Skeletal muscle satellite cell (primary cell): ENCODE measurements at regions not wholly inside any gene's neighbourhood (a gene's known extent, or its start where the extent isn't known, plus 50 kb on each side); places are given as distances from the start of the nearest gene placed in this dataset.
"Not testable (repeated sequence)": the region's sequence is repeated elsewhere in the genome, so short reads cannot be mapped to it uniquely, and the experiment has no call there.

Source experiments
- H3K27me3 ChIP-seq: 2 replicates; pipeline ENCODE4 v1.7.0; 2013; ENCODE audit warnings: low read length; ENCODE audit not compliant: control insufficient read depth, insufficient read depth
- H3K36me3 ChIP-seq: 2 replicates; pipeline ENCODE4 v1.7.0; 2013; ENCODE audit warnings: mild to moderate bottlenecking, control low read depth, low read length; ENCODE audit not compliant: insufficient read depth
- H3K4me1 ChIP-seq: 2 replicates; pipeline ENCODE4 v1.7.0; 2013; ENCODE audit warnings: low read length; ENCODE audit not compliant: control insufficient read depth, insufficient read depth
- H3K4me2 ChIP-seq: 2 replicates; pipeline ENCODE4 v1.7.0; 2013; ENCODE audit warnings: mild to moderate bottlenecking, low read length
- H3K4me3 ChIP-seq: 2 replicates; pipeline ENCODE4 v1.7.0; 2013; ENCODE audit warnings: low read length
- H3K9ac ChIP-seq: 2 replicates; pipeline ENCODE4 v1.7.0; 2013; ENCODE audit warnings: mild to moderate bottlenecking, low read depth, low read length, moderate library complexity
- H3K9me3 ChIP-seq: replicated peaks from 2 replicates; pipeline ENCODE4 v1.7.0; 2013; ENCODE audit warnings: mild to moderate bottlenecking, control low read depth, low read length

- H3K36me3 ChIP-seq: no peaks in the 10 kb centered on the region
- no peaks in the 10 kb centered on the region for H3K9me3 ChIP-seq
- no peaks in the 10 kb centered on the region for H3K4me1 ChIP-seq
- no peak overlapping the region for H3K9ac ChIP-seq
- no peak overlapping the region for H3K4me3 ChIP-seq
- H3K27me3 ChIP-seq: no peaks in the 10 kb centered on the region
- no peak overlapping the region for H3K4me2 ChIP-seq
These were observed 64.6 kb upstream of the GPCPD1 start for GRCh38 chr20:5675103-5676091.

DNA sequence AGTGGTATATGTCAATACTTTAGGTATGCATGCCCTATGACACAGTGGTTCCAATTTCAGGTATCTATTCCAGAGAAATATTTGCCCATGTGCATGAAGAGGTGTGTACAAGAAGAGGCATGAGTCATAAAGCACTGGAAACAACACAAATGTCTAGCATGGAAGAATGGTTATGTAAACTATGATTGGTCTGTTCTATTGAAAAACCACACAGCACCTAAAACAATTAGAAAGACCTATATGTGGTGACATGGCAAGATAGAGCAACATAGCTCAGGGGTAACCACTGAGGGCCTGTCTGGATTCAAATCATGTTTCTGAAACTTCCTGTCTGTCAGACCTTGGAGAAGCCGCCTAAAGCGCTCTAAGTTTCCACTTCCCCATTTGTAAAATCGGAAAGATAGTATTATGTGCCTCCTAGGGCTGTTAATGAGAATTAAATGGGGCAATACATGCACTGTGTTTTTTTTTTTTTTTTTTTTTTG, 63.4 kb upstream of the GPCPD1 start:
- no peak overlapping the region for H3K4me2 ChIP-seq
- no peaks in the 10 kb centered on the region for H3K4me1 ChIP-seq
- H3K4me3 ChIP-seq: no peak overlapping the region

DNA sequence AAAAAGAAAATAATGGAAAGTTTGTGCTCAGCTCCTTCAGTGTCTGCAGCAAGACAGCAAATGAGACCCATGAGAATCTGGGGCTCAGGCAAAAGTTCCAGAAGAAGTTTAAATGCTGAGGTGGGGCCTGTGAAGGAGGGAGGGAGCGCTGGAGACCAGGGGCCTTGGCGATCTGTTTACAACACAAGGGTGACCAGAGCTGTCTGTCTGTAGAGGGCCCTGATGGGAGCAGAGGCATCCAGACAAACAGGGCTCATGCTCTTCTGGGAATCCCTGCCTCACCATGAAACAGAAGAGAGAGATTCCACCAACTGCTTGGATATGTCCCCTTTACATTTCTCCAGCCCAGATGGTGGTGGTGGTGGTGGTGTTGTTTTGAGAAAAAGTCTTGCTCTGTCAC, 60.1 kb upstream of the GPCPD1 start:
- Histone ChIP-seq H3K4me3 (no peak overlapping the region), H3K36me3 (no peaks in the 10 kb centered on the region), H3K9me3 (no peaks in the 10 kb centered on the region), H3K27me3 (peaks cover 3% of the 10 kb centered on the region), H3K4me2 (no peak overlapping the region), H3K9ac (no peak overlapping the region), H3K4me1 (no peaks in the 10 kb centered on the region)

More for the DNA sequence above, 63.4 kb upstream of the GPCPD1 start:
- Histone ChIP-seq H3K27me3 (no peaks in the 10 kb centered on the region), H3K9ac (no peak overlapping the region), H3K36me3 (no peaks in the 10 kb centered on the region), H3K9me3 (no peaks in the 10 kb centered on the region)

DNA sequence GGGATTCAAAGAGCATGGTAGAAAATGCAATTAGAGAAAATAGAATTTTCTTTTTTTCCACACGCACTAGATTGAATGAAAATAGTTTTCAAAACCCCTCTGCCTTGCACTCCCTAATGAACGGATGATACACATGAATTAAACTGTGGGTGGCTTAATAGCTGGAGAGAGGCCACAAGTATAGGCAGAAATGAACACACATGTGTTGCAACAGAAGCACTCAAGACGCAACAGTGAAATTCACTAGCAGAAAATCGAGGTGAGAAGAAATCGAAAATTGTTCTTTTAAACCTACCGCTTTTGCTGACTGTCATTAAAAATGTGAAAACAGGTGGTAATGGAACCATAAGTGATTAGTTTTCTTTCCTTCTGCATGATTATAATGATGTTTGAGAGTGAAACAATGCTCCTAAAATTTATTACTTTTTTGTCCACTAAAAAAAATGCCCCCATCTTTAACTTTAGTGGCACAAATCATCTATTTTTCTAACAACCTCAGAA, 59.3 kb upstream of the GPCPD1 start:
- Histone ChIP-seq H3K4me2 (no peak overlapping the region), H3K9me3 (no peaks in the 10 kb centered on the region), H3K9ac (no peak overlapping the region), H3K36me3 (no peaks in the 10 kb centered on the region), H3K27me3 (peaks cover 3% of the 10 kb centered on the region), H3K4me3 (no peak overlapping the region), H3K4me1 (no peaks in the 10 kb centered on the region)

DNA sequence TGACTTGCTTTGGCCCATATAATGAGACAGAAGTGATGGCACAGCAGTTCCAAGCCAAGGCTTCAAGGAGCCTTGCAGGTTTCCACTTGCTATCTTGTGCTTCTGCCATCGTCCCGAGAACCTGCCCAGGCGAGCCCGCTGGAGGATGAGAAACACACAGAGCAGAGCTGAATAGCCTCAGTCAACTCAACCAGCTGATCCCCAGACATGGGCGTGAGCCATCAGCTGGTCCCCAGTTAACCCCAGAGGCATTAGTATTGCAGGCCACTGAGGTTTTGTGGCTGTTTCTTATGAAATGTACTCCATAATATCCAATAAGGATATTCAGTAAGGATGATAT, 57.7 kb upstream of the GPCPD1 start:
- Histone ChIP-seq H3K27me3 (peaks cover 3% of the 10 kb centered on the region), H3K9ac (no peak overlapping the region), H3K4me3 (no peak overlapping the region), H3K36me3 (no peaks in the 10 kb centered on the region), H3K9me3 (no peaks in the 10 kb centered on the region), H3K4me1 (no peaks in the 10 kb centered on the region), H3K4me2 (no peak overlapping the region)

- no peaks in the 10 kb centered on the region for H3K4me1 ChIP-seq
These were observed 57.1 kb upstream of the GPCPD1 start for GRCh38 chr20:5667705-5668528.

GRCh38 chr20:5665417-5665816, 54.6 kb upstream of the GPCPD1 start:
- Histone ChIP-seq H3K4me3 (no peak overlapping the region), H3K4me1 (no peaks in the 10 kb centered on the region), H3K36me3 (no peaks in the 10 kb centered on the region), H3K9me3 (no peaks in the 10 kb centered on the region), H3K4me2 (no peak overlapping the region), H3K27me3 (peaks cover 3% of the 10 kb centered on the region), H3K9ac (no peak overlapping the region)

More at GRCh38 chr20:5667705-5668528, 57.1 kb upstream of the GPCPD1 start:
- no peaks in the 10 kb centered on the region for H3K9me3 ChIP-seq
- no peak overlapping the region for H3K9ac ChIP-seq
- H3K4me2 ChIP-seq: no peak overlapping the region
- peaks cover 3% of the 10 kb centered on the region for H3K27me3 ChIP-seq
- H3K4me3 ChIP-seq: no peak overlapping the region
- H3K36me3 ChIP-seq: no peaks in the 10 kb centered on the region

GRCh38 chr20:5663396-5663795, 52.6 kb upstream of the GPCPD1 start:
- Histone ChIP-seq H3K9me3 (no peaks in the 10 kb centered on the region), H3K36me3 (no peaks in the 10 kb centered on the region), H3K4me2 (no peak overlapping the region), H3K27me3 (no peaks in the 10 kb centered on the region), H3K9ac (no peak overlapping the region), H3K4me1 (no peaks in the 10 kb centered on the region), H3K4me3 (no peak overlapping the region)

DNA sequence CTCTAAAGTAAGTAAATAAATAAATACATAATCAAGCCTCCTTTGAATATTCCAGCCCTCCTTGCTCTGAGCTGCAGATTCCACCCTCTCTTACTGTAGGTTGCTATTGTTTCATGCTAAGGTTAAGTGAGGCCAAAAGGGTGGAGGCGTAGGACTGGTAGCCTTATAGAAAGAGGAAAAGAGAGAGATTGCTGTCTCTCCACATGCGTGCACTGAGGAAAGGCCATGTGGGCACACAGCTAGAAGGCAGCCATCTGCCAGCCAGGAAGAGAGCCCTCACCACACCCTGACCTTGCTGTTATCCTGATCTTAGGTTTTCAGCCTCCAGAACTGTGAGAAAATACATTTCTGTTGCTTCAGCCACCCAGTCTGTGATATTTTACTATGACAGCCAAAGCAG, 52.0 kb upstream of the GPCPD1 start:
- Histone ChIP-seq H3K9me3 (no peaks in the 10 kb centered on the region), H3K9ac (no peak overlapping the region), H3K36me3 (no peaks in the 10 kb centered on the region), H3K27me3 (no peaks in the 10 kb centered on the region), H3K4me3 (no peak overlapping the region), H3K4me2 (no peak overlapping the region), H3K4me1 (peaks cover 1% of the 10 kb centered on the region)

GRCh38 chr20:5660756-5661155, 50.0 kb upstream of the GPCPD1 start:
- not testable (repeated sequence) for H3K4me3 ChIP-seq, H3K9ac ChIP-seq, H3K9me3 ChIP-seq, H3K36me3 ChIP-seq, H3K27me3 ChIP-seq, H3K4me2 ChIP-seq, H3K4me1 ChIP-seq
